ENCODE measurements at regions not wholly inside any gene's neighbourhood (a gene's known extent, or its start where the extent isn't known, plus 50 kb on each side); places are given as distances from the start of the nearest gene placed in this dataset.

DNA sequence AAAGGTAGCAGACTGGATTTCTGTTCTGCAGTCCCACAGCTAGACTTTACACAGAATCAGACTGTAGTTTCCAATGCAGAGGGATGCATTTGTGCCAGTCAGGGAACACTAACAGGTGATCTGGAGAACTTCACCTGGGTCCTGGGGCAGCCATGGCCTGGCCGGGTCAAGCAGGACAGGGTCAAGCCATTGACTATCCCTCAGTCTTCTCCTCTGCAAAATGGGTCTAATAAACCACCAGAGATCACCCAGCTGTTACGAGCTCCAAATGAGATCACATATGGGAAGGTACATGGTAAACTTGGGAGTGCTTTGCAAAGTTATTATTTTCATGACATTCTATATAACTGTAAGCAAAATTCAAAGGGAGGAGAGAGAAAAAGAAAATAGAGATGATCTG, 294.1 kb downstream of the CDCA7 start:
- no peak for TF ChIP-seq FOXK2 (IDR thresholded peaks at IDR 0.05)
- no peak for TF ChIP-seq ARNT (IDR thresholded peaks at IDR 0.05)
- no peak for TF ChIP-seq FOXM1 (IDR thresholded peaks at IDR 0.05; ENCODE audit: borderline replicate concordance)
- no peak for TF ChIP-seq SP1 (IDR thresholded peaks at IDR 0.05)
- TF ChIP-seq, protein P1, sequence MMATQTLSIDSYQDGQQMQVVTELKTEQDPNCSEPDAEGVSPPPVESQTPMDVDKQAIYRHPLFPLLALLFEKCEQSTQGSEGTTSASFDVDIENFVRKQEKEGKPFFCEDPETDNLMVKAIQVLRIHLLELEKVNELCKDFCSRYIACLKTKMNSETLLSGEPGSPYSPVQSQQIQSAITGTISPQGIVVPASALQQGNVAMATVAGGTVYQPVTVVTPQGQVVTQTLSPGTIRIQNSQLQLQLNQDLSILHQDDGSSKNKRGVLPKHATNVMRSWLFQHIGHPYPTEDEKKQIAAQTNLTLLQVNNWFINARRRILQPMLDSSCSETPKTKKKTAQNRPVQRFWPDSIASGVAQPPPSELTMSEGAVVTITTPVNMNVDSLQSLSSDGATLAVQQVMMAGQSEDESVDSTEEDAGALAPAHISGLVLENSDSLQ (IDR thresholded peaks at IDR 0.05): no peak
- TF ChIP-seq ZNF384 (IDR thresholded peaks at IDR 0.05): no peak
- no peak for TF ChIP-seq SUZ12 (IDR thresholded peaks at IDR 0.05)
- TF ChIP-seq NFRKB (IDR thresholded peaks at IDR 0.05): no peak
- no peak for TF ChIP-seq HDGF (IDR thresholded peaks at IDR 0.05; ENCODE audit: borderline replicate concordance)
